ENCODE measurements at regions not wholly inside any gene's neighbourhood (a gene's known extent, or its start where the extent isn't known, plus 50 kb on each side); places are given as distances from the start of the nearest gene placed in this dataset.

- Mint-ChIP-seq H3K4me3 (no peak overlapping the region), H3K27ac (no peak overlapping the region), H3K9me3 (no peaks in the 10 kb centered on the region), H3K36me3 (no peaks in the 10 kb centered on the region), H3K27me3 (no peaks in the 10 kb centered on the region), H3K4me1 (ENCODE audit: unreplicated experiment) (no peaks in the 10 kb centered on the region)
- TF ChIP-seq CTCF (conservative IDR thresholded peaks at IDR 0.05): no peak
- DNase-seq (ENCODE audit: extremely low spot score, unreplicated experiment): no peak
Observed at GRCh38 chr7:84582747-84583146, 388.2 kb upstream of the SEMA3A start.

GRCh38 chr7:84578825-84579224, 384.2 kb upstream of the SEMA3A start:
- Mint-ChIP-seq H3K27ac (no peak overlapping the region), H3K27me3 (no peaks in the 10 kb centered on the region), H3K36me3 (no peaks in the 10 kb centered on the region), H3K9me3 (no peaks in the 10 kb centered on the region), H3K4me1 (ENCODE audit: unreplicated experiment) (no peaks in the 10 kb centered on the region), H3K4me3 (no peak overlapping the region)
- TF ChIP-seq CTCF (conservative IDR thresholded peaks at IDR 0.05): no peak
- DNase-seq (ENCODE audit: extremely low spot score, unreplicated experiment): no peak

- Mint-ChIP-seq H3K27me3 (no peaks in the 10 kb centered on the region), H3K9me3 (peaks cover 10% of the 10 kb centered on the region), H3K36me3 (no peaks in the 10 kb centered on the region), H3K4me3 (no peak overlapping the region), H3K4me1 (ENCODE audit: unreplicated experiment) (peaks cover 7% of the 10 kb centered on the region), H3K27ac (no peak overlapping the region)
- DNase-seq (ENCODE audit: extremely low spot score, unreplicated experiment): no peak
- TF ChIP-seq CTCF (conservative IDR thresholded peaks at IDR 0.05): no peak
Observed at GRCh38 chr7:84568781-84569180, 374.2 kb upstream of the SEMA3A start.

- no peaks in the 10 kb centered on the region for H3K27me3 Mint-ChIP-seq
- TF ChIP-seq CTCF (conservative IDR thresholded peaks at IDR 0.05): no peak
- no peaks in the 10 kb centered on the region for H3K36me3 Mint-ChIP-seq
- peaks cover 6% of the 10 kb centered on the region for H3K9me3 Mint-ChIP-seq
- no peak overlapping the region for H3K27ac Mint-ChIP-seq
- DNase-seq (ENCODE audit: extremely low spot score, unreplicated experiment): no peak
- no peaks in the 10 kb centered on the region for H3K4me1 Mint-ChIP-seq (ENCODE audit: unreplicated experiment)
- no peak overlapping the region for H3K4me3 Mint-ChIP-seq
Observed at GRCh38 chr7:84565345-84566074, 370.9 kb upstream of the SEMA3A start.

- H3K4me1 Mint-ChIP-seq (ENCODE audit: unreplicated experiment): peaks cover 5% of the 10 kb centered on the region
- peaks cover 18% of the 10 kb centered on the region for H3K9me3 Mint-ChIP-seq
- no peak for TF ChIP-seq CTCF (conservative IDR thresholded peaks at IDR 0.05)
- no peaks in the 10 kb centered on the region for H3K27me3 Mint-ChIP-seq
- DNase-seq (ENCODE audit: extremely low spot score, unreplicated experiment): no peak
- no peak overlapping the region for H3K27ac Mint-ChIP-seq
- H3K36me3 Mint-ChIP-seq: peaks cover 4% of the 10 kb centered on the region
- no peak overlapping the region for H3K4me3 Mint-ChIP-seq
Observed at GRCh38 chr7:84553711-84554110, 359.1 kb upstream of the SEMA3A start.

Data from type B pancreatic cell (in vitro differentiated cells).